Endothelial cell of umbilical vein (primary cell): ENCODE measurements at regions not wholly inside any gene's neighbourhood (a gene's known extent, or its start where the extent isn't known, plus 50 kb on each side); places are given as distances from the start of the nearest gene placed in this dataset.

Source experiments
- BruUV-seq: library from RNA; stranded (reverse); fragments of 400-500 nt; replicated peaks from 2 replicates; lab custom pipeline; 2021; lab: Mats Ljungman, UMichigan
- CTCF ChIA-PET: fragments of 300-600, 350-600 bp; sonication (Branson Sonifier 250); formaldehyde crosslinking; loops from one replicate; lab custom pipeline; 2021; ENCODE audit warnings: antibody characterized with exemption, inconsistent platforms; lab: Charles Lee
- POLR2A ChIA-PET: fragments of 300-600, 350-600 bp; sonication (Branson Sonifier 250); formaldehyde crosslinking; loops from one replicate; lab custom pipeline; 2021; ENCODE audit warnings: antibody characterized with exemption, inconsistent platforms; lab: Charles Lee
- DNase-seq: peaks from one replicate; pipeline ENCODE4 v3.0.0-alpha.2; 2011; ENCODE audit warnings: low read depth, low spot score
- FAIRE-seq: peaks from 2 replicates; lab custom pipeline; 2011; peaks lifted over from hg19 to GRCh38; lab: Jason Lieb, UNC
- H2AFZ ChIP-seq: 2 replicates; pipeline ENCODE4 v1.6.0; 2012; ENCODE audit warnings: low read depth, low read length, control low read depth, inconsistent platforms
- H3K27ac ChIP-seq: 2 replicates; pipeline ENCODE4 v1.5.1; 2011; ENCODE audit warnings: low read depth, mild to moderate bottlenecking, control low read depth, low read length, moderate library complexity; ENCODE audit not compliant: insufficient read depth
- H3K27me3 ChIP-seq, 2 experiments: 2 replicates each; pipeline versions ENCODE4 v1.6.0 to v1.6.1; 2011; ENCODE audit warnings: low read length in 2 of 2, mixed read lengths in 1 of 2; ENCODE audit not compliant: control insufficient read depth in 2 of 2, insufficient read depth in 2 of 2
- H3K36me3 ChIP-seq, 2 experiments: 2 replicates in 1 of 2; 3 replicates in 1 of 2; pipeline ENCODE4 v1.5.1; 2011; ENCODE audit warnings: low read length in 2 of 2, mild to moderate bottlenecking in 1 of 2, moderate library complexity in 1 of 2; ENCODE audit not compliant: control insufficient read depth in 2 of 2, insufficient read depth in 2 of 2; ENCODE audit errors: extremely low read depth in 1 of 2
- H3K4me1 ChIP-seq: 3 replicates; pipeline ENCODE4 v1.5.1; 2011; ENCODE audit warnings: mild to moderate bottlenecking, low read length; ENCODE audit not compliant: control insufficient read depth, insufficient read depth; ENCODE audit errors: extremely low read depth
- H3K4me2 ChIP-seq: 2 replicates; pipeline ENCODE4 v1.6.1; 2011; ENCODE audit warnings: low read length, control low read depth, mixed read lengths; ENCODE audit not compliant: insufficient read depth
- H3K4me3 ChIP-seq, 3 experiments: fragments of 200-600 bp in 1 of 3; sonication (generic), shearing (Covaris generic) in 1 of 3; replicated peaks in 1 of 3; 2 replicates each; pipeline ENCODE4 v1.5.1; 2011 to 2016; ENCODE audit warnings: control low read depth in 3 of 3, low read length in 3 of 3, mild to moderate bottlenecking in 2 of 3, inconsistent platforms in 1 of 3, low read depth in 1 of 3, moderate library complexity in 1 of 3; ENCODE audit not compliant: insufficient read depth in 1 of 3
- H3K79me2 ChIP-seq: 2 replicates; pipeline ENCODE4 v1.6.0; 2012; ENCODE audit warnings: low read length, inconsistent platforms; ENCODE audit not compliant: control insufficient read depth, insufficient read depth
- H3K9ac ChIP-seq: replicated peaks from 2 replicates; pipeline ENCODE3; 2011; ENCODE audit warnings: low read length, control low read depth; ENCODE audit not compliant: insufficient read depth; ENCODE audit errors: extremely low read depth
- H3K9me1 ChIP-seq: replicated peaks from 3 replicates; pipeline ENCODE4 v1.6.0; 2011; ENCODE audit warnings: mild to moderate bottlenecking, low read length; ENCODE audit not compliant: control insufficient read depth, insufficient read depth; ENCODE audit errors: extremely low read depth
- H3K9me3 ChIP-seq: replicated peaks from 2 replicates; pipeline ENCODE4 v1.5.1; 2012; ENCODE audit warnings: low read length, inconsistent platforms; ENCODE audit not compliant: control insufficient read depth, insufficient read depth
- H4K20me1 ChIP-seq: replicated peaks from 2 replicates; pipeline ENCODE3; 2011; ENCODE audit warnings: mild to moderate bottlenecking, low read length; ENCODE audit not compliant: control insufficient read depth, insufficient read depth; ENCODE audit errors: extremely low read depth
- EZH2 ChIP-seq: IDR thresholded peaks from 2 replicates; pipeline ENCODE4 v1.6.1; 2012; ENCODE audit warnings: borderline replicate concordance, low read depth, mild to moderate bottlenecking, moderate library complexity, low read length, inconsistent platforms; ENCODE audit not compliant: severe bottlenecking
- FOS ChIP-seq: IDR thresholded peaks from 2 replicates; pipeline ENCODE4 v1.6.1; 2011; ENCODE audit warnings: mild to moderate bottlenecking, low read length, moderate library complexity, borderline replicate concordance; ENCODE audit not compliant: insufficient read depth
- GATA2 ChIP-seq: IDR thresholded peaks from 2 replicates; pipeline ENCODE4 v1.7.0; 2011; ENCODE audit warnings: low read depth, mild to moderate bottlenecking, moderate library complexity, mixed read lengths, low read length; ENCODE audit not compliant: insufficient read length, insufficient read depth
- JUN ChIP-seq: IDR thresholded peaks from 2 replicates; pipeline ENCODE4 v1.6.1; 2011; ENCODE audit warnings: borderline replicate concordance, low read depth; ENCODE audit not compliant: insufficient read length, insufficient read depth
- MYC ChIP-seq: IDR thresholded peaks from one replicate; pipeline ENCODE4 v1.6.1; 2011; ENCODE audit warnings: mild to moderate bottlenecking, low read depth, low read length
- POLR2A ChIP-seq: IDR thresholded peaks from 2 replicates; pipeline ENCODE4 v1.6.1; 2012; ENCODE audit warnings: low read depth, mild to moderate bottlenecking, control low read depth, low read length
- POLR2AphosphoS5 ChIP-seq: IDR thresholded peaks from 2 replicates; pipeline ENCODE4 v1.6.1; 2012; ENCODE audit warnings: low read depth, mild to moderate bottlenecking, control low read depth, low read length, moderate library complexity; ENCODE audit not compliant: insufficient read depth
- dilution Hi-C: fragments of 300-500 bp; cut with MboI; formaldehyde crosslinking; loops from one replicate; pipeline ENCODE4 v1.15.0; 2019; ENCODE audit warnings: low sequenced_read_pairs; ENCODE audit not compliant: extremely low pct_ligation_motif_present
- intact Hi-C: fragments of 100-400 bp; cut with micrococcal nuclease; formaldehyde crosslinking; loops from one replicate; pipeline ENCODE4 v1.10.0; 2022
- TF ChIP-seq, protein P1 (sequence below), 2 donors: IDR thresholded peaks; 1 replicate in 1 of 2; 2 replicates in 1 of 2; pipeline ENCODE4 v1.5.1; 2011; ENCODE audit warnings: low read length in 2 of 2, mild to moderate bottlenecking in 2 of 2, moderate library complexity in 2 of 2, control low read depth in 1 of 2, inconsistent platforms in 1 of 2, low read depth in 1 of 2; ENCODE audit not compliant: insufficient read depth in 1 of 2; ENCODE audit errors: extremely low read depth in 1 of 2
- TF ChIP-seq, protein P2 (sequence below): IDR thresholded peaks from 2 replicates; pipeline ENCODE4 v1.6.1; 2011; ENCODE audit not compliant: insufficient read depth, insufficient read length

DNA sequence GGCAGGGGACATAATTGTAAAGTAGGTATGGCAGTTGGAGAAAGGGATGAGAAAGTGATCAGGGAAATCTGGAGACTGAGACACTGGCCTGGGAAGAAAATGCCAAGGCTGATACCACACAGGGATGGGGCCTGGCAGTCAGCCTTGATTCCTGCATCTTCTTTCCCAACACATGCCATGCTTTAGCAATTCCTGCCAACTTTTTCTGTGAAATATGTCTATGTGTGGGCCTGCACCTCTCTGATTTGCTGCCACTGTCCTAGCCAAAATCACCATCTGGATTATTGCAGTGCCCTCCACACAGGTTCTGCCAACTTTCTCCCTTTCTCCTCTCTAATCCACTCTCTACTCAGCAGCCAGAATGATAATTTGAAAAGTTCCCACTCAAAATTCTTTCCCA is 759.8 kb upstream of the CITED2 start:
- Histone ChIP-seq H3K9ac (no peak overlapping the region), H3K79me2 (no peaks in the 10 kb centered on the region), H2AFZ (no peak overlapping the region), H3K4me2 (no peak overlapping the region), H3K9me3 (no peaks in the 10 kb centered on the region), H3K27me3 (no peaks in the 10 kb centered on the region), H4K20me1 (no peaks in the 10 kb centered on the region), H3K4me3 (no peak overlapping the region), H3K27ac (no peak overlapping the region), H3K4me1 (peaks cover 10% of the 10 kb centered on the region), H3K9me1 (no peaks in the 10 kb centered on the region), H3K36me3 (no peaks in the 10 kb centered on the region)
- CTCF ChIA-PET: no interaction called here
- dilution Hi-C loops (no loop called here), intact Hi-C loops (no loop called here)
- FAIRE-seq (no peak), DNase-seq (no peak)
- BruUV-seq: no TSS peak
- TF ChIP-seq, protein P1, sequence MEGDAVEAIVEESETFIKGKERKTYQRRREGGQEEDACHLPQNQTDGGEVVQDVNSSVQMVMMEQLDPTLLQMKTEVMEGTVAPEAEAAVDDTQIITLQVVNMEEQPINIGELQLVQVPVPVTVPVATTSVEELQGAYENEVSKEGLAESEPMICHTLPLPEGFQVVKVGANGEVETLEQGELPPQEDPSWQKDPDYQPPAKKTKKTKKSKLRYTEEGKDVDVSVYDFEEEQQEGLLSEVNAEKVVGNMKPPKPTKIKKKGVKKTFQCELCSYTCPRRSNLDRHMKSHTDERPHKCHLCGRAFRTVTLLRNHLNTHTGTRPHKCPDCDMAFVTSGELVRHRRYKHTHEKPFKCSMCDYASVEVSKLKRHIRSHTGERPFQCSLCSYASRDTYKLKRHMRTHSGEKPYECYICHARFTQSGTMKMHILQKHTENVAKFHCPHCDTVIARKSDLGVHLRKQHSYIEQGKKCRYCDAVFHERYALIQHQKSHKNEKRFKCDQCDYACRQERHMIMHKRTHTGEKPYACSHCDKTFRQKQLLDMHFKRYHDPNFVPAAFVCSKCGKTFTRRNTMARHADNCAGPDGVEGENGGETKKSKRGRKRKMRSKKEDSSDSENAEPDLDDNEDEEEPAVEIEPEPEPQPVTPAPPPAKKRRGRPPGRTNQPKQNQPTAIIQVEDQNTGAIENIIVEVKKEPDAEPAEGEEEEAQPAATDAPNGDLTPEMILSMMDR (IDR thresholded peaks at IDR 0.05; ENCODE audit: extremely low read depth in 1 of 2, insufficient read depth in 1 of 2, low read depth in 1 of 2, low read length in 2 of 2): no peak
- TF ChIP-seq MYC (no peak), GATA2 (no peak), POLR2A (no peak), JUN (no peak), POLR2AphosphoS5 (no peak), EZH2 (no peak), FOS (no peak)
- TF ChIP-seq, protein P2, sequence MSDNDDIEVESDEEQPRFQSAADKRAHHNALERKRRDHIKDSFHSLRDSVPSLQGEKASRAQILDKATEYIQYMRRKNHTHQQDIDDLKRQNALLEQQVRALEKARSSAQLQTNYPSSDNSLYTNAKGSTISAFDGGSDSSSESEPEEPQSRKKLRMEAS: no peak
- POLR2A ChIA-PET: no interaction called here
